GM21619 (cell line): ENCODE measurements at regions not wholly inside any gene's neighbourhood (a gene's known extent, or its start where the extent isn't known, plus 50 kb on each side); places are given as distances from the start of the nearest gene placed in this dataset.
A peak's percentile ranks its signal among the peaks of the same experiment; 100 is the strongest.
"Not testable (repeated sequence)": the region's sequence is repeated elsewhere in the genome, so short reads cannot be mapped to it uniquely, and the experiment has no call there.

Experiments
- ATAC-seq: cut with Tn5 transposase; IDR thresholded peaks from one replicate; pipeline ENCODE4 v1.9.1; 2021; ENCODE audit not compliant: unreplicated experiment

- no peak for ATAC-seq
Measured at GRCh38 chr17:71846561-71847110, 274.2 kb upstream of the SOX9 start.

GRCh38 chr17:71849783-71850768 lies 270.7 kb upstream of the SOX9 start:
- peak; percentile 72 for ATAC-seq

GRCh38 chr17:71850812-71851211 lies 270.0 kb upstream of the SOX9 start:
- peak; percentile 49 for ATAC-seq

DNA sequence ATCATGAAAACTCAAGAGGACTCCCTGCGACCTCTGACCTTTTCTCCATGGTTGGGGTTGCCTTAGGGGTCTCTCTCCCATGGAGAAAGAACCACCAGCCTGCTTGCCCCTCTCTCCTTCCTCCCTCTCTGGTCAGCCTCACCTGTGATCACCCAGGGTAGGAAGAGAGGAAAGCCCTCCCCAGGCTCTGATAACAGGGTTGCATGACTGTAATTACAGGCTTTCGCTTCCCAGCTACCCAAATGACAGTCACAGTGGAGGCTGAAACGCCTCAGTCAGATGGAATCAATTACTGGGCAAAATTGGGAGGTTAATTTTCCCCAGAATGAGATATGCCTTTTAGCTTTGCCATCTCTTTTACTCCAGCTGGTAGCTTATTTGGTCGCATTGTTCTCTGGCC lies 265.8 kb upstream of the SOX9 start:
- no peak for ATAC-seq

- ATAC-seq: no peak
Measured at GRCh38 chr17:71864755-71865154, 256.1 kb upstream of the SOX9 start.

- no peak for ATAC-seq
Measured at GRCh38 chr17:71866095-71866494, 254.7 kb upstream of the SOX9 start.

- ATAC-seq: no peak
Measured at GRCh38 chr17:71869293-71869692, 251.5 kb upstream of the SOX9 start.

DNA sequence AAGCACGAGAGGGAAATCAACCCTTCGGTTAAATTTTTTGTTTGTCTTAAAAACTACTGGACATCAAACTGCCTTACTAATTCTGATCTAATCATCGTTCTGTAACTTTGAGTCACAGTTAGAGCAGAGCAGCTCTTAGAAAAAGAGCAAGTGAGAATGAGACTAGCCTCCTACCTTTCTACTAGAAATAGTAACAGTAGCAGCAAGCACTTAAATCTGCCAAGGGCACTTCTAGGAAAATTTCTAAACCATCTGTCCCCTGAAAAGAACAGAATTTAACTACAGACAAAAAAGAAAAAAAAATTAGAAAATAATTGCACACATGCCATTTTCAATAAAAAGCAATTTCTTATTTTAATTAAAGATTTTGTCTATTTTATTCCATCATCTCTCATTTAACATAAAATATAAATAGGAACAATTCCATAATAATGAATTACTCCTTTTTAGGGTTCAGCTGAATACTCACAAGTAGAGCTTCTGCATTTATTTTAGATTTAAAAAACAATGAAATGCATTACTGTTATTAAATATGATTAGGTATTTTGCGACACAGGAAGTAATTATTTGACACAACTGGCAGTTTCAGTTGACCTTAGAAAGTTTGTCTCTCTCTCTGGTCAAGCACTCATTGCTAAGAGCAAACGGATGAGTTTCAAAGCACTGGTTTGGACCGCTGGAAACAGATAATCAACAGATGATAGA lies 250.8 kb upstream of the SOX9 start:
- ATAC-seq: no peak

GRCh38 chr17:71870546-71870862 lies 250.3 kb upstream of the SOX9 start:
- no peak for ATAC-seq

- ATAC-seq: no peak
Measured at GRCh38 chr17:71872843-71873485, 247.9 kb upstream of the SOX9 start.

DNA sequence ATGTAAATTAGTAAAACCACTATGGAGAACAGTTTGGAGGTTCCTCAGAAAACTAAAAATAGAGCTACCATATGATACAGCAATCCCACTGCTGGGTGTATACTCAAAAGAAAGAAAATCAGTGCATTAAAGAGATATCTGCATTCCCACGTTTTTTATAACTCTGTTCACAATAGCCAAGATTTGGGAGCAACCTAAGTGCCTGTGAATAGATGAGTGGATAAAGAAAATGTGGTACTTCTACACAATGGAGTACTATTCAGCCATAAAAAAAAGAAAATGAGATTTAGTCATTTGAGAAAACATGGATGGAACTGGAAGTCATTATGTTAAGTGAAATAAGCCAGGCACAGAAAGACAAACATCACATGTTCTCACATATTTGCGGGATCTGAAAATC lies 246.0 kb upstream of the SOX9 start:
- ATAC-seq: not testable (repeated sequence)

DNA sequence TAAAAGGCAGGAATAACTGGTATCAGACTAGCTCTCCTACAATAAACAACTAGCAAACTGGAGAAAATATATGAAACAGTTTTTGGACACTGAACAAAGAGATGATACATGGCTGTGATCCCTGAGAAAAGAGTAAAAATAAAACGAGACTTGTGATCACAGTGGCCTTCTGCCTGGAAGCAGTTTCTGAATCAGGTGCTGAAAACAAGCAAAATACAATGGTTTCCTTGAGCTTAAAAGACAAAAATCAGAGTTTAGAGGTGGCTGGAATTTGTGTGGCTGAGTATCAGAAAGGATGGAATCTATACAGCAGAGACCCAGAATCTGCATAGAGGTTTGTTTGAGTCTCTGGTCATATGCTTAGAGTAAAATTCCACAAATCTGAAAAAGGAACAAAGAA lies 242.5 kb upstream of the SOX9 start:
- no peak for ATAC-seq

DNA sequence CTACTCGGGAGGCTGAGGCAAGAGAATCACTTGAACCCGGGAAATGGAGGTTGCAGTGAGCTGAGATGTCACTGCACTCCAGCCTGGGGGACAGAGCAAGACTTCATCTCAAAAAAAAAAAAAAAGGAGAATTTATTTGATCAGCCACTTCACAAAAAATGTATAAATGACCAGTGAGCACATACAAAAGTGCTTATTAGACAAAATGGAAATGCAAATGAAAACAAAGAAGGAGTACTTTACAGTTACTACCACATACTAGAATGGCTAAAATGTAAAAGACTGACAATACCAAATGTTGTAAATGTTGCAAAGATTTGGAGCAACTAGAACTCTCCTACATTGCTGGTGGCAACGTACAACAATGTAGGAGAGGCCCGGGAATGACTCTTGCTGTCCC lies 241.8 kb upstream of the SOX9 start:
- ATAC-seq: no peak

DNA sequence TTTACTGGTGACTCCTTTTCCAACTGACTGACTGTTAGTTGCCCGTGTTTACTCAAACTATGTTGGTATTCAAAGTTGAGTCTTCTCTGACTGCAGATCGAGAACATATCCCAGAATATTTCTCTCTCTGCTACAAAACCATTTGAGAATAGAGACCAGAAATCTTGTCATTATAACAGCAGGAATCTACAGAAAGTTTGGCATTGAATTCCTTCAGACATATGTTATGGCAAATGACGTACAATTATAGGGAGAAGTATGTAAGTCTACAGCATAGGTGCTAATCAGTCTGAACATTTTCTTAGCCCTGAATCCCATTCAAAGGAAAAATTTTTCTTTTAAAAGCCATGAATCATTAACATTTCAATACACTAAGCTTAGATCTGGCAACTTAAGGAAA lies 239.8 kb upstream of the SOX9 start:
- ATAC-seq: no peak

GRCh38 chr17:71881581-71881980 lies 239.2 kb upstream of the SOX9 start:
- no peak for ATAC-seq

DNA sequence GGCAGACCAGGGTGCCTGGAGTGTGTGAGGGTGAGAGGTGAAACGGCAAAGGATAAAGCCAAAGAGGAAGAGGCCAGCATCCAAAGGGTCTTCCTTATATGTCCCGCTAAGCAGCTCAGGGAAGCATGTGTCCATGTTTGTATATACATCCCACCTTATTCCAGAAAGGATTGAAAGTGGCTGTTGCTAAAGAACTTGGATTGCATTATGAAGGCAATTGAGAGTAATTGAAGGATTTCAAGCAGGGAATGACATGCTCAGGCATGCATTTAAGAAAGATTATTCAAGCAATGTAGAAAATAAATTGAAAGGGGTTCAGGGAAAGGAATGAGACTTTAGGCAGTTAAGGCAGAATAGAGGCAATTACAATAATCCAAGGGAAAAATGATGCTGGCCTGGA lies 237.6 kb upstream of the SOX9 start:
- no peak for ATAC-seq

DNA sequence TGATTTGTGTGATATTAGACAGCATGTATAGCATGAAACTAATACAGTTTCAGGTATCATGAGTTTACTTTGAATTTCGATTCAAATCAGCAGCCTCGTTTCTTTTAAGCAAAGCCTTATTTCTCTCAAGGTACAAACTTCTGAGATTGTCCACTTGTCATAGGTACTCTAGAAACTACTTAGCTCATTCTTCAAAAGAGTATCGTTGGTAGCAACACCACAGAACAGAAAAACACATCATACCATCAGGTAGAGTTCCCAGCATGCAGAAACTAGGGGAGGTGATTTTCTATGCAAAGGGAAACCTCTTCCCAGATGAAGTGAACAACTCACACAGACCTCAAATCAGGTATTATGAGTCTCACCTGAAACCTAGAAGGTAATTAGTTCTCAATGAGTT lies 237.0 kb upstream of the SOX9 start:
- ATAC-seq: no peak

DNA sequence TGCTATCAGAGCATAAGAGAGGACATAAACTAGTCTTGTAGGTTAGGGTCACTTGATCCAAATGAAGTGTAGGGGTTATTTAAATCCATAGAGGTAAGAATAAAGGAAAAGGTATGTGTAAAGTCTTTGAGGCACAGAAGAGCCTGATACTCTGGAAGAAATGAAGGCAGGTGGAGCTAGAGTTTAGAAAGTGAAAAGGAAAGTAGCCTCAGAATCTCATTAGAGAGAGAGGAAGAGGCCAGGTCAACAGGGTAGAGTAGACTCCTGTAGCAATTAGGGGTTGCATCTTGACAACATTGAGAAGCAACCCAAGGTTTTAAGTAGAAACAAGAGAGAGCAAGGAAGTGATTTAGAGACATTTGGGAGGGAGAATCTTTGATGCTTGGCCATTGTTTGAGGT lies 235.2 kb upstream of the SOX9 start:
- no peak for ATAC-seq

DNA sequence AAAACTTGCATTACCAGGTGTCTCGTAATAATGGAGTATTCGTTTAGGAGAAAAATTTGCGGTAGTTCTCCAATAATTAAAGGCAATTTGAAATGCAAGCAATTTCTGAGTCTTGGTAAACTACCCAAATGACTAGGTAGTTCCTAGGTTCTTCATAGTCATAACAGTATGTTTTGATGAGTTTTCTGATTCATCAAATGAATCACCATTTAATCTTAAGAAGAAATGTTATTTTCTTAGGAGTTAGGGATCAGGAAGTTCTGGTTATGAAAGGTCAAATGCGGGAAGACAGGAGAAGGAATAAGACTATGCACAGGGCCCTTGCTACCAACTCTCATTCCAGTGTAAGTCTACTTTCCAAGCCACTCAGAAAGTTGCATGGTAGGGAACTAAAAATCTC lies 221.5 kb upstream of the SOX9 start:
- no peak for ATAC-seq

- no peak for ATAC-seq
Measured at GRCh38 chr17:71900621-71901229, 220.1 kb upstream of the SOX9 start.

- no peak for ATAC-seq
Measured at GRCh38 chr17:71902894-71903506, 217.8 kb upstream of the SOX9 start.
